Activated CD4-positive, alpha-beta memory T cell treated with anti-CD3 and anti-CD28 coated beads for 36 hours (primary cell): ENCODE measurements at regions not wholly inside any gene's neighbourhood (a gene's known extent, or its start where the extent isn't known, plus 50 kb on each side); places are given as distances from the start of the nearest gene placed in this dataset.

Experiments used
- CTCF ChIA-PET: fragments of 350-600 bp; sonication (Branson Sonifier 250); formaldehyde crosslinking; loops from one replicate; lab custom pipeline; 2021; ENCODE audit warnings: antibody characterized with exemption, inconsistent platforms; lab: Charles Lee
- POLR2A ChIA-PET: fragments of 350-600 bp; sonication (Branson Sonifier 250); formaldehyde crosslinking; loops from one replicate; lab custom pipeline; 2021; ENCODE audit warnings: antibody characterized with exemption; lab: Charles Lee
- DNase-seq: peaks from one replicate; pipeline ENCODE4 v3.0.0-alpha.2; 2020
- H3K27ac Mint-ChIP-seq: one replicate; pipeline ENCODE4 v1.8.0; 2021; ENCODE audit warnings: mixed read lengths
- H3K27me3 Mint-ChIP-seq: one replicate; pipeline ENCODE4 v1.8.0; 2021; ENCODE audit warnings: mixed read lengths
- H3K36me3 Mint-ChIP-seq: one replicate; pipeline ENCODE4 v1.8.0; 2021; ENCODE audit warnings: mixed read lengths
- H3K4me1 Mint-ChIP-seq: one replicate; pipeline ENCODE4 v1.8.0; 2021; ENCODE audit warnings: low read depth, mixed read lengths
- H3K4me3 Mint-ChIP-seq: one replicate; pipeline ENCODE4 v1.8.0; 2021; ENCODE audit warnings: mild to moderate bottlenecking, mixed read lengths
- H3K9me3 Mint-ChIP-seq: one replicate; pipeline ENCODE4 v1.8.0; 2021; ENCODE audit warnings: mixed read lengths
- intact Hi-C: fragments of 100-400 bp; cut with micrococcal nuclease; formaldehyde crosslinking; loops from one replicate; pipeline ENCODE4 v1.15.1; 2023

DNA sequence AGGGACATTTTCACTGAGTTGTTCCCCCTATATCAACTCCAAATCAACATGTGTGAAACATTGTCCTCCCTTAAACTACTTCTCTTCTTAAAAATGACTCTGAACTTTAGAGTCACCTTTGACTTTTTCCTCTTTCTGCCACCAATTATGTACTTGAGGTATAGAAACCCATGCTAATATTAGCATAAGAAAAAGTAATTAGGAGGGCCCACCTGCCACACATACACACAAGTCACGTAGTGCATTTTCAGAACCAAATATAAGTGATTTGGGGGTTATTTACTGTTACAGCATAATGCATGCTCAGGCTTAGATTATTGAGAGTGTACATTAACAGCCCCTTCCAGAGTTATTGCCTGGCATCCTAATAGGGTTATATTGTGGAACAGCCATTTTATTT, 432.7 kb downstream of the ZIC3 start:
- Mint-ChIP-seq H3K27me3 (no peaks in the 10 kb centered on the region), H3K27ac (no peak overlapping the region), H3K9me3 (no peaks in the 10 kb centered on the region), H3K36me3 (no peaks in the 10 kb centered on the region), H3K4me1 (no peaks in the 10 kb centered on the region), H3K4me3 (no peak overlapping the region)
- ChIA-PET CTCF (no interaction called here), POLR2A (no interaction called here)
- intact Hi-C loops: no loop called here
- no peak for DNase-seq

DNA sequence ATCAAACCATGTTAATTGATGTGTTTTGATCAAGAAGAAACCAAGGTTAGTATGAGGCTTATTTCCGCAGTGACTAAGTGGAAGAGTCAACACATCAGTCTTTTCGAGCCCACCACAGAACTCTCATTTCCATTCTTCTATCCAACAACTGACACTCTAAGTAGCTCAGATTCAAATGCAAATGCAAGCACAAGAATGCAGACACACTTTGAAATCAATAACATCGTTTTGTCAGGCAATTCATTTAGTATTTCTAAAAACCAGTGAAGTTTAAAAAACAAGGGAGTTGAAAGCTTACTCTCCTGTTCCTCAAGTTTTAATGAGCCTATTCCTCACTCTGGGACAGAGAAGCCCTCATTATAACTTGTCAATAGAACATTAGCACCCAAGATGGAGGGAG, 433.1 kb downstream of the ZIC3 start:
- Mint-ChIP-seq H3K4me3 (no peak overlapping the region), H3K4me1 (no peaks in the 10 kb centered on the region), H3K27me3 (no peaks in the 10 kb centered on the region), H3K36me3 (no peaks in the 10 kb centered on the region), H3K27ac (no peak overlapping the region), H3K9me3 (no peaks in the 10 kb centered on the region)
- ChIA-PET CTCF (no interaction called here), POLR2A (no interaction called here)
- no peak for DNase-seq
- intact Hi-C loops: no loop called here

DNA sequence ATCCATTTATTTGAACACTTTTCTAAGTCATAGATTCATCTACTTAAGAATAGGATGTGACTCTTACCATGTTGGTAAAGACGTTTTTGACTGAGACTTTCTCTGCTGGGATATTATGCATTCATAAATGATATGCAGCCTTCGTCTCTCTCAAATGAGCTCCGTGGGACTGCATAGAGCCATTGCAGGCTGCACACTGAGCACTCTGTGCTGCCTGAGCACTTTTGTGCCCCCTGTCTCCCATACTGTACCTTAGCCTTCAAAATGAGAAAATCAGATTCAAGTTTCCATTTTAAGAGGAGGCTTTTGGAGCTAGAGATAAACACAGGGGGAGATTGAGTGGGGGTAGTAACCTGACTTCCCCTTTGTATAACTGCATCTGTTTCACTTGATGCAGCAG, 433.6 kb downstream of the ZIC3 start:
- Mint-ChIP-seq H3K4me3 (no peak overlapping the region), H3K27me3 (no peaks in the 10 kb centered on the region), H3K9me3 (no peaks in the 10 kb centered on the region), H3K4me1 (no peaks in the 10 kb centered on the region), H3K27ac (no peak overlapping the region), H3K36me3 (no peaks in the 10 kb centered on the region)
- no peak for DNase-seq
- intact Hi-C loops: no loop called here
- POLR2A ChIA-PET: no interaction called here
- CTCF ChIA-PET: no interaction called here

DNA sequence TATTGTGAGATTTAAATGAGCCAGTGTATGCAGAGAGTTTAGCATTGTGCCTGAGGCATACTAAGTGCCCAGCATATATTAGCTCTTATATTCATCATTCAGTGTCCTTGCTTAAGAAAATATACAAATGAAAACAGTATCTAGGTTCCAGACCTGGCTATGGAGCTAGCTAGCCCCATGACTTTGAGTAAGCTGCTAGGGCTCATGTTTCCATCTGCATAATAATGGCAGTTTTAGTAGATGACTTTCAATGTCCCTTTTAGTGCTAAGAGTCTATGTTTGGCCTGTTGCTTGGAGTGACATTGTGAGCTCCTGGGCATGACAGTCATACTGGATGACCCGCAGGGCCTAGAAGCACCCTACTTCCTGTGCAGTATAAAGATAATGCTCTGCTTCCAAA, 435.3 kb downstream of the ZIC3 start:
- CTCF ChIA-PET: no interaction called here
- Mint-ChIP-seq H3K9me3 (no peaks in the 10 kb centered on the region), H3K27ac (no peak overlapping the region), H3K27me3 (no peaks in the 10 kb centered on the region), H3K36me3 (no peaks in the 10 kb centered on the region), H3K4me1 (no peaks in the 10 kb centered on the region), H3K4me3 (no peak overlapping the region)
- intact Hi-C loops: no loop called here
- POLR2A ChIA-PET: no interaction called here
- DNase-seq: no peak

DNA sequence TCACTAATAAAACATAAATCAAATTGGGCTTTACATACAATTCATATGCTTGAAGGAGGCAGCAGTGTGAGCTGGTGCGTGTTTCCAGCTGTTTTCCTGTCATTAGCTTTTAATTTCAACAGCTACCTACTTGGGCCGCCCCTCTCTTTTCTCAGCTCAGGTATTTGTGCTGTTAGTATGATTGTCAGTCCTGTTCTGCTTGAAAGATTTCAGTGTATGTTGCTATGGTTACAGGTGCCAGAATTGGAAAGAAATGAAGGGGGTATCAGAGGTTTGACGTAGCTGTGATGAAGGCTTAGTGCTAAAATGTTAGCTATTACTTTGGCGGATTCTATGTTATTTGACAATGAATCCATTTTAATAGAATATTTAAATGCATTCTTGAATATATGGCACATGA, 440.3 kb downstream of the ZIC3 start:
- POLR2A ChIA-PET: no interaction called here

DNA sequence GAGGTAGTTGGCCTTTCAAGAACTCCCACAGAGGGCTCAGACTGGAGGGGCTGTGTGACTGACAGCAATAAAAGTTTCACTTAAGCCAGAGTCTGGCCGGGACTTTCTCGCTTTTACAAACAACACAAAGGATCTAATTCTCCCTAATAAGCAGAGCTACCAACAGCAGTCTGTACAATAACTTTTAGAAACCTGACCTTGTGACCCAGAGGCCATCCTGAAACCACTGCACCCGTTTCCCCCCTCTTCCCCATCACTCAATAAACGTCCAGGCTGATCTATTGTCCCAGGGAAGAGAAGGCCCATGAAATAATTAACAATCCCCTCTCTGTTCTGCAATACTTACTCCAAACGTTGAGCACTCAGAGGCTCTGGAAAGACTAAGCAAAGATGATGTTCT, 442.4 kb downstream of the ZIC3 start:
- Mint-ChIP-seq H3K27me3 (no peaks in the 10 kb centered on the region), H3K36me3 (no peaks in the 10 kb centered on the region), H3K4me3 (no peak overlapping the region), H3K4me1 (no peaks in the 10 kb centered on the region), H3K27ac (no peak overlapping the region), H3K9me3 (no peaks in the 10 kb centered on the region)
- intact Hi-C loops: no loop called here
- CTCF ChIA-PET: no interaction called here
- no peak for DNase-seq
- POLR2A ChIA-PET: no interaction called here

More for the DNA sequence above, 440.3 kb downstream of the ZIC3 start:
- H3K27me3 Mint-ChIP-seq: no peaks in the 10 kb centered on the region
- H3K9me3 Mint-ChIP-seq: no peaks in the 10 kb centered on the region
- H3K4me1 Mint-ChIP-seq: no peaks in the 10 kb centered on the region
- DNase-seq: no peak
- intact Hi-C loops: no loop called here
- CTCF ChIA-PET: no interaction called here
- no peak overlapping the region for H3K4me3 Mint-ChIP-seq
- no peaks in the 10 kb centered on the region for H3K36me3 Mint-ChIP-seq
- no peak overlapping the region for H3K27ac Mint-ChIP-seq

DNA sequence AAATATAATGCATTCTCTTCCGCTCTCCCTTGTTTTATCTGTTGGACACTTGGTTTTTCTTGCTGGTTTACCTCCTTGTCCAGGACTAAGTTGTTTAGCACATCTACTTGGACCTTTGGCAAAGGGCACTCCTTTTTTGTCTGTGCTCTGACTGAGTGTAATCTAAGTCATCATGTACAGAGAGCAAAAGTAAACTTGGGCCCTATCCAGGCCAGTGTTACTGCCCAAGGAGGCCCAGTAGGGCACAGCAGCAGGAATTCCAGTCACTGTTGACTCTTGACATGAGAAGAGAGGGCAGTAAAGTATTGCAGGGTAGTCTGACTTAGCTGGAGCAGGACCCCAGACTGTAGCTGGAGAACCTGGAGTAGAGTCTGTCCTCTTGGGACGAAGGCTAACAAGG, 445.5 kb downstream of the ZIC3 start:
- ChIA-PET POLR2A (no interaction called here), CTCF (no interaction called here)
- no peaks in the 10 kb centered on the region for H3K4me1 Mint-ChIP-seq
- H3K36me3 Mint-ChIP-seq: no peaks in the 10 kb centered on the region
- intact Hi-C loops: no loop called here
- no peak overlapping the region for H3K27ac Mint-ChIP-seq
- no peaks in the 10 kb centered on the region for H3K27me3 Mint-ChIP-seq
- no peak overlapping the region for H3K4me3 Mint-ChIP-seq
- no peaks in the 10 kb centered on the region for H3K9me3 Mint-ChIP-seq
- no peak for DNase-seq

DNA sequence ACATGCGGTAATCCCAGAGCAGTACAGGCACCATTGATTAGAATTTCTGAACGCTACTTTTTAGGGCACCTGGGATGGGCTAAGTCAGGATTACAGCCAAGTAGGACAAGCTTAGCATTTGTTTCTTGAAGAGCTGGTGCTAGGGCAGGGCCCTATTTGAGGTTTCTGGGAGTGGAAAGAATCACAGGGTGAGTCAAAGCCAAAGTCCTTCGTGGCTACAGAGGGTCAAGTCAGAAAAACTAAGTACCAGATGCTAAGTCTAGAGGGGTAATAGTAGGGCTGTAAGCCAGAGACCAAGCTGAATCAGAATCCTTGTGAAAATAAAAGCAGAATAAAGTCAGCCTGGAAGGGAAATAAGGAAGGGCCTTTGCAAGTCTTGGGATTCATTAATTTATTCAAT, 448.6 kb downstream of the ZIC3 start:
- POLR2A ChIA-PET: no interaction called here
- Mint-ChIP-seq H3K4me1 (no peaks in the 10 kb centered on the region), H3K36me3 (no peaks in the 10 kb centered on the region), H3K27ac (no peak overlapping the region), H3K27me3 (no peaks in the 10 kb centered on the region), H3K4me3 (no peak overlapping the region), H3K9me3 (no peaks in the 10 kb centered on the region)
- DNase-seq: no peak
- intact Hi-C loops: no loop called here
- CTCF ChIA-PET: no interaction called here

DNA sequence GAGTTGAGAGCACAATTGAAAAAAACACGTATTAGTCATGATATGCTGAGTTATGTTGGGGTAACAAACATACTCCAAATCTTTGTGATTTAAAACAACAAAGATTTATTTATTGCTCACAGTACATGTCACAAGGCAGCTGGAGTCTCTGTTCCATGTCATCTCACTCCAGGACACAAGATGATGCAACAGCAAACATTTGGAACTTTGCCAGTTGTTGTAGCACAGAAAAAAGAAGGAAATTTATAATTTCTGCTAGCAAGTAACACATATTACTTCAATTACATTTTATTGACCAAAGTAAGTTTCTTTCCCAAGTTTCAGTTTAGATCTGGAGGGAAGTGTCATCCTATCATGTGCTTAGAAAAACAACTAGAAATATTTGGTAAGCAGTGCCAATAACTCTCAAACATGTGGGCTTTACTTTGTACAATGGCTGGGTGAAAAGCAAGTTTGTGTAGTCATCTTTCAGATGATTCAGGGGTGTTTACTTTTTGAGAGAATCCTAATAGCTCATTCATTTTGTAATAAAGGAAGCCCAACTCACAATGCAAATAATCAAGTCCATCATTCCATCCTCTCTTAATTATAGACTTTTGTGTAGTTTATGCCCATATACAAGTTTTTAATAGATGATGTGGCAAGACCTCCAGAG, 452.3 kb downstream of the ZIC3 start:
- no peaks in the 10 kb centered on the region for H3K27me3 Mint-ChIP-seq
- H3K36me3 Mint-ChIP-seq: no peaks in the 10 kb centered on the region
- POLR2A ChIA-PET: no interaction called here
- intact Hi-C loops: no loop called here
- H3K4me3 Mint-ChIP-seq: no peak overlapping the region
- no peak overlapping the region for H3K27ac Mint-ChIP-seq
- no peaks in the 10 kb centered on the region for H3K4me1 Mint-ChIP-seq
- no peaks in the 10 kb centered on the region for H3K9me3 Mint-ChIP-seq
- CTCF ChIA-PET: no interaction called here
- no peak for DNase-seq

DNA sequence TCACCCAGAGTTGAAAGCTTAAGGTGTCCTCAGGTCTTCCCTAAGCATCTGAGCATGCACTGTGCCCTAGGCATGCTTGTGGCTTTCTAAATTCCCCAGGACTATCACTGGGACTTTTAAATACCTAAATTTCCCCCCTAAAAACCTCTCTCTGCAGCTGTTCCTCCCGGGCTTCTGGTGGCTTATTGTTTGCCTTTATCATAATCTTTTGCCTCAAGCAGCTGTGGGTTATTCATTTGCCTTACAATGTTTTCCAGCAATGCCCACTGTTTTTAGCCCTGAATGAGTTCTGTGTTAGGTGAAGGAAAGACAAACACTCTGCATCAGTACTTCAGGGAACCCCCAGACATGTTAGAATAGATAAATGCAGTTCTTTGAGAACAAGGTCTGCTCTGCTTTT, 455.0 kb downstream of the ZIC3 start:
- CTCF ChIA-PET: no interaction called here
- intact Hi-C loops: loop anchor here (10.0 kb wide), 1 partner anchor 586 kb away; no protein-coding TSS in a partner anchor

DNA sequence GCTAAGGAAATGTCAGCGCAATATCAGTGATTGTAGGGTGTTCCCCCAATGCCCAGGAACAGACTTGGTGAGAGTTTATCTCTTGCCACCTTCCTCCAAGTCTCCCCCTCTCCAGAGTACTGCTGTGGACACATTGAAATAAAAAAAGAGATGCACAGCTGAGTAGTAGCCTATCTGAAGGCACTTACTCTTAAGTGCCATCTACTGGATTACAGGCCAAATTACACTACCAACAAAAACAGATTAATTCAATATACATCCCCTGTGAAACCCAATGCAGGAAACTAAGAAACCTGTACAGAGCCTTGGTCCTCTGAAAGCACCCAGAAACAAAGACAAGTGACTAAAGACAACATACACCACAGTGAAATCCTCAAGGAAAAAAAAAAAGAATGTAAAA, 460.3 kb downstream of the ZIC3 start:
- Mint-ChIP-seq H3K27me3 (no peaks in the 10 kb centered on the region), H3K36me3 (no peaks in the 10 kb centered on the region), H3K27ac (no peak overlapping the region), H3K4me1 (no peaks in the 10 kb centered on the region), H3K9me3 (no peaks in the 10 kb centered on the region), H3K4me3 (no peak overlapping the region)
- CTCF ChIA-PET: no interaction called here
- POLR2A ChIA-PET: no interaction called here
- no peak for DNase-seq
- intact Hi-C loops: loop anchor here (10.0 kb wide), 1 partner anchor 591 kb away; no protein-coding TSS in a partner anchor

More for the DNA sequence above, 455.0 kb downstream of the ZIC3 start:
- H3K36me3 Mint-ChIP-seq: no peaks in the 10 kb centered on the region
- H3K27me3 Mint-ChIP-seq: no peaks in the 10 kb centered on the region
- no peak for DNase-seq
- H3K27ac Mint-ChIP-seq: no peak overlapping the region
- H3K4me1 Mint-ChIP-seq: no peaks in the 10 kb centered on the region
- POLR2A ChIA-PET: no interaction called here
- H3K9me3 Mint-ChIP-seq: no peaks in the 10 kb centered on the region
- no peak overlapping the region for H3K4me3 Mint-ChIP-seq

DNA sequence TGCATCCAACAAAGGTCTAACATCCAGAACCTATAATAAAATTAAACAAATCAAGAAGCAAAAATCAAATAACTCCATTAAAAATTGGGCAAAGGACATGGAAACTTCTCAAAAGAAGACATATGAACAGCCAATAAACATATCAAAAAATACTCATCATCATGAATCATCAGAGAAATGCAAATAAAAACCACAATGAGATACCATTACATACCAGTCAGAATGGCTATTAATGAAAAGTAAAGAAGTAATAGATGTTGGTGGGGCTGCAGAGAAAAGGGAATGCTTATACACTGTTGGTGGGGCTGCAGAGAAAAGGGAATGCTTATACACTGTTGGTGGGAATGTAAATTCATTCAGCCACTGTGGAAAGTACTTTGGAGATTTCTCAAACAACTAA, 465.8 kb downstream of the ZIC3 start:
- Mint-ChIP-seq H3K36me3 (no peaks in the 10 kb centered on the region), H3K4me1 (no peaks in the 10 kb centered on the region), H3K27ac (no peak overlapping the region), H3K4me3 (no peak overlapping the region), H3K9me3 (no peaks in the 10 kb centered on the region), H3K27me3 (no peaks in the 10 kb centered on the region)
- ChIA-PET CTCF (no interaction called here), POLR2A (no interaction called here)
- intact Hi-C loops: no loop called here
- no peak for DNase-seq

DNA sequence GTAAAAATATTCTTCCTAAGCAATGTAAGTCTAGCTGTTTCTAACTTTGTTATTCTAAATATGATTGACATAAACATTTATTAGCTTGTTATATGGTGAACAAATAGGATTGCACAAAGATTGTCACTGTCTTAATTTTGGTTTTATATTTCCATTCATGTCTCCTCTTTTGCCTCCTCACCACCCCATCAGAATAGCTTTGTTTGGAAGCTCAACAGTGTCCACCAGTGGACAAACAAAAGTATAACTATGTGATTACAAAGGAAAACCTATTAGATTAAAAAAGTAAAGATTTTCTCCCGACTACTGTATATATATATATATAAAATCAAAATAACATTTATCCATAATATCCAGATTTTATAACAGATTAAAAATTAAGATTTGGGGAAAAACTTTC, 468.2 kb downstream of the ZIC3 start:
- ChIA-PET POLR2A (no interaction called here), CTCF (no interaction called here)
- Mint-ChIP-seq H3K27me3 (no peaks in the 10 kb centered on the region), H3K9me3 (no peaks in the 10 kb centered on the region), H3K4me1 (no peaks in the 10 kb centered on the region), H3K4me3 (no peak overlapping the region), H3K36me3 (no peaks in the 10 kb centered on the region), H3K27ac (no peak overlapping the region)
- intact Hi-C loops: no loop called here
- no peak for DNase-seq
